ENCODE measurements at regions not wholly inside any gene's neighbourhood (a gene's known extent, or its start where the extent isn't known, plus 50 kb on each side); places are given as distances from the start of the nearest gene placed in this dataset.

GRCh38 chr14:86796221-86797074 is 1196.5 kb downstream of the GALC start:
- DNase-seq (ENCODE audit: low read depth, low spot score): no peak

GRCh38 chr14:86794689-86795088 is 1198.3 kb downstream of the GALC start:
- no peak for TF ChIP-seq CTCF (IDR thresholded peaks at IDR 0.05; ENCODE audit: insufficient read depth, low read length, missing control alignments)
- no peak overlapping the region for H3K4me3 ChIP-seq (ENCODE audit: low read depth, low read length)
- no peak for DNase-seq (ENCODE audit: low read depth, low spot score)
- CTCF ChIA-PET: interaction anchor here (1.2 kb wide), 1 partner anchor 14 kb away, joined by 5 read pairs; no protein-coding TSS in a partner anchor
- POLR2A ChIA-PET: no interaction called here

More at GRCh38 chr14:86796221-86797074, 1196.5 kb downstream of the GALC start:
- H3K4me3 ChIP-seq (ENCODE audit: low read depth, low read length): no peak overlapping the region
- POLR2A ChIA-PET: no interaction called here
- TF ChIP-seq CTCF (IDR thresholded peaks at IDR 0.05; ENCODE audit: insufficient read depth, low read length, missing control alignments): no peak
- CTCF ChIA-PET: no interaction called here

DNA sequence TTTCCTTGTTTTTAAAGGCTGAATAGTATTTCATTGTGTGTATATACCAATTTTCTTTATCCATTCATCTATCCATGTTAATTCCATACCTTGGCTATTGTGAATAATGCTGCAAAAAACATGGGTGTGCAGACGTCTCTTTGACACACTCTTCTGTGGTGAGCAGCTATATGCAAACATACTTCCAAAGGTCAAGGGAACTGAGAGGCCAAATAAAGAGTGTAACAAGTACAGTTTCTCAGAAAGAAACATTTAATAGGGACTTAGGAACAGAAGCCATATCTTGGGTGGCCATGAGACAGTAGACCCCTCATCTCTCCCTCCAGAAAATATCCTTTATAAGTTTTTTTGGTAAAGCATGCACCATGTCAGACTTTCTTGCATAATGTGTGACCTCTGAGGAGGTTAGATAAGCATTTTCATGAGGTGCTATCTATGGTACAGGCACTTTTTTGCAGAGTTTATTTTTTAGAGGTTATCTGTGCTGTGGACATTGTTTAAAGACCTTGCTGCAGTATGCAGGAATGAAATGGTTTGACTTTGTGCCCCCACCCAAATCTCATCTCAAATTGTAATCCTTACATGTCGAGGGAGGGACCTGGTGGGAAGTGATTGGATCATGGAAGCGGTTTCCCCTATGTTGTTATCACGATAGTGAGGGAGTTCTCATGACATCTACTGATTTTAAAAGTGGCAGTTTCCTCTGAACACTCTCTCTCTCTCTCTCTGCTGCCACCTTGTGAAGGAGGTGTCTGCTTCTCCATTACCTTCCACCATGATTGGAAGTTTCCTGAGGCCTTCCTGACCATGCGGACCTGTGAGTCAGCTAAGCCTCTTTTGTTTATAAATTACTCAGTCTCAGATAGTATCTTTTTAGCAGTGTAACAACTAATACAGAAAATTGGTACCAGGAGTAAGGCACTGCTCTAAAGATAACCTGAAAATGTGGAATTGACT is 1202.3 kb downstream of the GALC start:
- CTCF ChIA-PET: no interaction called here
- no peak for DNase-seq (ENCODE audit: low read depth, low spot score)
- TF ChIP-seq CTCF (IDR thresholded peaks at IDR 0.05; ENCODE audit: insufficient read depth, low read length, missing control alignments): no peak
- H3K4me3 ChIP-seq (ENCODE audit: low read depth, low read length): no peak overlapping the region
- POLR2A ChIA-PET: no interaction called here

- DNase-seq (ENCODE audit: low read depth, low spot score): no peak
- H3K4me3 ChIP-seq (ENCODE audit: low read depth, low read length): no peak overlapping the region
These were observed 1204.8 kb downstream of the GALC start for GRCh38 chr14:86788224-86788623.

GRCh38 chr14:86787717-86788116 is 1205.3 kb downstream of the GALC start:
- POLR2A ChIA-PET: no interaction called here
- no peak overlapping the region for H3K4me3 ChIP-seq (ENCODE audit: low read depth, low read length)
- TF ChIP-seq CTCF (IDR thresholded peaks at IDR 0.05; ENCODE audit: insufficient read depth, low read length, missing control alignments): no peak
- peak; percentile 57 for DNase-seq (ENCODE audit: low read depth, low spot score)
- CTCF ChIA-PET: interaction anchor here (1.0 to 1.6 kb wide), 2 partner anchors 11 to 15 kb away, joined by 3 to 5 read pairs; no protein-coding TSS in a partner anchor

More at GRCh38 chr14:86788224-86788623, 1204.8 kb downstream of the GALC start:
- no peak for TF ChIP-seq CTCF (IDR thresholded peaks at IDR 0.05; ENCODE audit: insufficient read depth, low read length, missing control alignments)
- CTCF ChIA-PET: interaction anchor here (1.6 kb wide), 1 partner anchor 10 kb away, joined by 5 read pairs; no protein-coding TSS in a partner anchor
- POLR2A ChIA-PET: no interaction called here

Data from AG04449 (cell line).